GM19193 (cell line): ENCODE measurements at regions not wholly inside any gene's neighbourhood (a gene's known extent, or its start where the extent isn't known, plus 50 kb on each side); places are given as distances from the start of the nearest gene placed in this dataset.

Experiments used
- POLR2A ChIP-seq: IDR thresholded peaks from 4 replicates; pipeline ENCODE4 v1.6.1; 2011; ENCODE audit not compliant: insufficient read depth, insufficient read length; ENCODE audit errors: extremely low read depth

DNA sequence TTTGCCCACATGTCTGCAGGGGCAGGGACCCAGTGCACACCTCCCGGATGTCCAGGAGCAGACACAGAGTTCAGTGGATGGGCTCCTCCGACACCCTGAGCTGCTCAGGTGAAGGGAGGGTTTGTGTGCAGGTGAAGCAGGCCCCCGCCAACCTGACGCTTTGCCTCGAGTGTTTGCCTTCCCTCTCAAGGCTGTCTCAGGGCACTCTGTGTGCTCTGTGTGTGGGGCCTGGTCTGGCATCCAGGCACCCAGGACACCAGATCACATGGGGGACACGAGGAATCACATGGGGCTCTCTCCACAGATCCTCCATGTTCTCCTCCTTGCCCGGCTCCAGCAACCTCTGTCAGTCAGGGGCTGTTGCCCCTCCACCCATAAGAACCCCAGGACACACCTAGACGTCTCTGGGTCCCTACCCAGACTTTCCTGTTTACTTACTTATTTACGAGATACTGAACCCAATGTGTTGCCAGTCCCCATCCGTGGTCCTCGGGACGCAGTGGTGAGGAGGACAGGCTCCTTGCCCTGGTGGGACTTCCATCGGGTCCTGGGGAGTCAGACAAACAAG is 99.5 kb downstream of the HTR5A start:
- no peak for TF ChIP-seq POLR2A

GRCh38 chr7:155170331-155170730 is 100.2 kb downstream of the HTR5A start:
- no peak for TF ChIP-seq POLR2A

DNA sequence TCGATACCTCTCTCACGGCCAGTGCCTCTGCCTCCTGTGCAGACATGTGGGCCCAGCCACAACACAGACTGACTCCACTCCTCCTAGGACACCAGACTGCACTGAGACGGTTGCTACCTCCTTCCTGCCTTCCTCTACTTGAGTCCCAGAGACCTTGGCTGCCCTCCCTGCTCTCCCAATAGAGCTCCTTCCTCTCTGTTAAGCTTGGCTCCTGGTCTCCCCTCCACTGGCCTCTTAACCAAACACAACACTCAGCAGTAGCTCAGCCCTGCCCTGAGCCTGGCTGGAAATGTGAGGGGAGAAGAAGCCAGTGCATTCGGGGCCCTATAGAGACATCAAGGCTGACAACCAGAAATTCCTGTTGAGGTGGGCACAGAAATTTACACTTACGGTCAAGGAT is 102.0 kb downstream of the HTR5A start:
- TF ChIP-seq POLR2A = no peak

DNA sequence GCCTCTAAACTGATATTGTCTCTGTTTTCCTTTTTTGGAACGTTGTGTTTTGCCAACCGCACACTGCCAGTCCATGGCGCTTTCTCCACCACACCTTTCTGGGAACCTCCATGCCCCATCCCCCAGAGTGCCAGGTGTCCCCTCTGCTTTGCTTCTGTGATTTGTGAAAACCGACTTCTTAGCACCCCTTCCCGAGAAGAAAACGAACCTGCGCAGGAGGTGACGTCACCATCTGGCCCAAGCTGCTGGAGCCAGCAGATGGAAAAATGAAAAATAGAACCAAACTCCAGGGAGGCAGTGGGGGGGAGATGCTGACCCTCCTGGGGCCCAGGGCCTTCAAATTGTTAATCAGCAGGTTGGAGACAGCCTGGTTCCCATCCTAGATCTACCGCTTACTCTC is 103.8 kb downstream of the HTR5A start:
- TF ChIP-seq POLR2A = no peak

GRCh38 chr7:155178096-155178495 is 108.0 kb downstream of the HTR5A start:
- TF ChIP-seq POLR2A = no peak

GRCh38 chr7:155181768-155182167 is 111.6 kb downstream of the HTR5A start:
- no peak for TF ChIP-seq POLR2A

- no peak for TF ChIP-seq POLR2A
Observed at GRCh38 chr7:155182406-155182970, 112.4 kb downstream of the HTR5A start.

GRCh38 chr7:155183655-155184054 is 113.5 kb downstream of the HTR5A start:
- TF ChIP-seq POLR2A = no peak

DNA sequence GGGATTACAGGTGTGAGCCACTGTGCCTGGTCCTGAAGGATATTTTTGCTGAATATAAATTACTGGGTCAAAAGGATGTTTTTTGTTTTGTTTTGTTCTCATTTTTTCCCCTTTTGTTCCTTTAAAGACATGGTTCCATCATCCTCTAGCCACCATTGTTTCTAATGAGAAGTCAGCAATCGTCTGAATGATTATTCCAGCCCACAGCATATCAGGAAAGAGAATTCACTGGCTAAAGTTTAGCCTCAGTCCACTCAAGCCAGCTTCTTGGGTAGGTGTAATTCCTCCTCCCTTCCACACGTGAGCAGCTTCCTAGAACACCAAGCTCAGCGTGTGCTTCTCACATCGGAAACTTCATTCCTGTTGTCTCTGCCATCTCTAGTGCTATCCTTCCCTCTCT is 112.8 kb upstream of the INSIG1 start:
- TF ChIP-seq POLR2A = no peak

DNA sequence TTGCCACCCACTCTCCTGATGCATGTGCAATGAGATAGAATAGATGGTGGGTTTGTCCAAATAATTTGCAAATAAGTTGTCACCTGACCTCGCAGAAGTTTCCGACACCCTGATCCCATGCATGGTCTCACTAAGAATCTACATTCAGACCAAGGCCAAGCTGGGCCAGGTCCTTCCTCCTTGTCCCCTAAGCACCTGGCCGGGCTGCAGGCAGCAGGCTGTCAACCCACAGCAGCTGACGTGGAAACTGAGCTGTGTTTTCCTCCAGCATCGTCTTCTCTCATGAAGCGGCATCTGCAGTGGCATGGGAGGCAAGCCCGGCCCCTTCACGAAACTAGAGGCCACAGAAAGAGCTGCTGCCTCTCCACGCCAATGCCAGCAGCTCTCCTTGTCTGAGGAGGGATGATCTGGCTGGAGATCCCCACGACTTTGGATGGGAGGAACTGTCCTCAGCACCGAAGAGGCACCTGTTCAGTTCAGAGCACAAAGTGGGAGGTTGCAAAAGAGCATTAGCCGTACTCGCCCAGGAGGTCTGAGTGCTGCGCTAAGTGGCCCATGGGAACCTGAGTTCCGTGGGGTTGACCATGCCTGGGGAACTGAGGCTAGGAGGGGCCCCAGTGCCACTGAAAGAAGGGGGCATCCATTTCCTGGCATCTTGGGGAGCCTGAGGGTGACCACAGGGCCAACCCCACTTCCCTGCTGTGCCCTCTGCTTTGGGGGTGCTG is 110.5 kb upstream of the INSIG1 start:
- no peak for TF ChIP-seq POLR2A

DNA sequence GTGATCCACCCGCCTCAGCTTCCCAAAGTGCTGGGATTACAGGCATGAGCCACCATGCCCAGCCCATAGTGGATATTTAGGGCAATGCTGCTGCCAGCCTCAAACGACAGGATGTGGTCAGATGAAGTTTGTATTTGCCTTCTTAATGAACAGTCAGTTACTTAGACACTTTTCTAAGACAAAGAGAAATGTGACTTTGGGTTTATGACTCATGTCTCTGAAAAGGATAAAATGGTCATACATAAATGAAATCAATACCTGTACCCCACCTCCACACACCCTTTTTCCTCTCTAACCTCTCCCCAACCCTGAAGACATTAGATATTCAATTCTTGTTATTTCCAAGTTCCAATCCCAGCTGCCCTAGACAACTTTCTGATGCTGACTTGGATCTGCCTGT is 109.3 kb upstream of the INSIG1 start:
- no peak for TF ChIP-seq POLR2A

DNA sequence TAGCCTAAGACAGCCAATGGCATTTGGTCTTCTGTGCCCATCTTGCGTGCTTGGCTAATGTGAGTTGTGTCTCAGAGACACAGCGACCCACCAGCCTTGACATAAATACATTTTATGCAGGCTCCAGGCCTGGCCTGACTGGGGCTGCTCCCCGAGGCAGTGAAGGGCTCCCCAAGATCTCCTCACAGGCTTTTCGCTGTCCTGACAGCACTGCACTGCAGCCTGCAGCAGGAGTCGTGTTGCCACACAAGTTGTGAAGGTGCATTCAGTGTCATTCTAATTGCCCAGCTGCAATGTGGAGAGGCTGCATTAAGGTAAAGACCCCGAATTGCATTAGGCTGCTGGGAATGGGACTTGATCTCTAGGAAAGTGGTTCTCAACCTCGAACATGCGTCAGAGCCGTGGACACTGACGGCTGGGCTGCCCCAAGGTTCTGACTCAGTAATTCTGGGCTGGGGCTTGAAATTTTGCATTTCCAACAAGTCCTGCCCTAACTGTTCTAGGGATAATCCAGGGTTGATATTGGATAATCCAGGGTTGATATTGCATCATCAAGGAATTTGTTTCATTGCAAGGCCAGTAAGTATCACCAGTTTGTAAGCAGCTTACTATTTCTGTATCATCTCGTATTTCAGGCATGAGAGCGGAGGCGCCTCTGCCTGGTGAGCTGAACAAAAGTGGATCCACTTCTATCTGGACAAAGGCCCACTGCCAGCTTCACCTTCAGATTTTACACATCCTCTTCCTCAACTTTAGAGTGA is 108.7 kb upstream of the INSIG1 start:
- no peak for TF ChIP-seq POLR2A

- no peak for TF ChIP-seq POLR2A
Observed at GRCh38 chr7:155189590-155189989, 108.1 kb upstream of the INSIG1 start.

DNA sequence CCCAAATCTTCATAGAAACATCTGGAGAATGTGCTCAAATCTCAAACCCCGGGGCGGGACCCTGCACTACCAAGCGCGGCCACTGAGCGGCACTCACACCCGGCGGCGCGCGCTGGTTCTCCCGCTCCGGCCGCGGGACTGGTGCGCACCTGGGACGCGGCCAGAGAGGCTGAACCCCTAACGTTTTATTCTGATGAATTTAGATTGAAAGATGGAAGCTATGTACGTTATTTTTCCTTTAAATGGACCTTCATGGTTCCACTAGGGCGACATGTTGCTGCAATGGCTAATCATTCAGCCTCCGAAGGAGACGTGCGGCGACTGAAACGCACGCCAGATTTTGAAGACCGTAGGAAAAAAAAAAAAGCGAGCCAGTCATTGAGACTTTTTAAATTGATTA is 107.0 kb upstream of the INSIG1 start:
- TF ChIP-seq POLR2A = no peak

DNA sequence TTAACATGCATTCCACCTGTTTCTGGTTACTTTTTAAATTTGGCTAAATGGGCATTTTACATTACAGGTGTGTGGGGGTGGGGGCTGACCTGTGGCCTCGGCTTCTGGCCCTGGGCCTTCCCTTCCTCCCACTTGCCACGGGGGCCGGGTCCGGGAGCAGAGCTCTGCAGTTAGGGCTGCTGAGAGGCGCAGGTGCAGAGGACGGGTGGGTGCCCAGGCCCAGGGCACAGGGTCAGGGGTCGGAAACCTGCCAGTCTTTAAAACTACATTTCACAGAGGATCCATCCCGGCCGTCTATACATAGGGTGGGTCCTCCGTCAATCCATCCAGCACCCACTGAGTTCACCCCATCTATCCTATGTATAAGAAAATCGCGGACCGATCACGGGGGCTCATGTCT is 106.5 kb upstream of the INSIG1 start:
- TF ChIP-seq POLR2A = no peak
